Astrocyte of the cerebellum (primary cell): ENCODE measurements at regions not wholly inside any gene's neighbourhood (a gene's known extent, or its start where the extent isn't known, plus 50 kb on each side); places are given as distances from the start of the nearest gene placed in this dataset.

ENCODE experiments used
- DNase-seq: peaks from one replicate; pipeline ENCODE4 v3.0.0-alpha.2; 2011; ENCODE audit warnings: low read depth
- H3K4me3 ChIP-seq: 2 replicates; pipeline ENCODE4 v1.5.1; 2011; ENCODE audit warnings: mild to moderate bottlenecking, low read depth, low read length, moderate library complexity
- in situ Hi-C: cut with HindIII; loops from 2 replicates; pipeline ENCODE4 v1.10.0; 2017; ENCODE audit warnings: low sequenced_read_pairs
- TF ChIP-seq, protein P1 (sequence below): IDR thresholded peaks from 2 replicates; pipeline ENCODE4 v1.5.1; 2012; ENCODE audit warnings: low read length, low read depth, moderate library complexity, mild to moderate bottlenecking; ENCODE audit errors: missing control alignments

GRCh38 chr14:101276309-101277091 lies 284.8 kb upstream of the DIO3 start:
- H3K4me3 ChIP-seq, result no peak overlapping the region
- in situ Hi-C loops, result no loop called here
- no peak for DNase-seq
- TF ChIP-seq, protein P1, sequence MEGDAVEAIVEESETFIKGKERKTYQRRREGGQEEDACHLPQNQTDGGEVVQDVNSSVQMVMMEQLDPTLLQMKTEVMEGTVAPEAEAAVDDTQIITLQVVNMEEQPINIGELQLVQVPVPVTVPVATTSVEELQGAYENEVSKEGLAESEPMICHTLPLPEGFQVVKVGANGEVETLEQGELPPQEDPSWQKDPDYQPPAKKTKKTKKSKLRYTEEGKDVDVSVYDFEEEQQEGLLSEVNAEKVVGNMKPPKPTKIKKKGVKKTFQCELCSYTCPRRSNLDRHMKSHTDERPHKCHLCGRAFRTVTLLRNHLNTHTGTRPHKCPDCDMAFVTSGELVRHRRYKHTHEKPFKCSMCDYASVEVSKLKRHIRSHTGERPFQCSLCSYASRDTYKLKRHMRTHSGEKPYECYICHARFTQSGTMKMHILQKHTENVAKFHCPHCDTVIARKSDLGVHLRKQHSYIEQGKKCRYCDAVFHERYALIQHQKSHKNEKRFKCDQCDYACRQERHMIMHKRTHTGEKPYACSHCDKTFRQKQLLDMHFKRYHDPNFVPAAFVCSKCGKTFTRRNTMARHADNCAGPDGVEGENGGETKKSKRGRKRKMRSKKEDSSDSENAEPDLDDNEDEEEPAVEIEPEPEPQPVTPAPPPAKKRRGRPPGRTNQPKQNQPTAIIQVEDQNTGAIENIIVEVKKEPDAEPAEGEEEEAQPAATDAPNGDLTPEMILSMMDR, result no peak

DNA sequence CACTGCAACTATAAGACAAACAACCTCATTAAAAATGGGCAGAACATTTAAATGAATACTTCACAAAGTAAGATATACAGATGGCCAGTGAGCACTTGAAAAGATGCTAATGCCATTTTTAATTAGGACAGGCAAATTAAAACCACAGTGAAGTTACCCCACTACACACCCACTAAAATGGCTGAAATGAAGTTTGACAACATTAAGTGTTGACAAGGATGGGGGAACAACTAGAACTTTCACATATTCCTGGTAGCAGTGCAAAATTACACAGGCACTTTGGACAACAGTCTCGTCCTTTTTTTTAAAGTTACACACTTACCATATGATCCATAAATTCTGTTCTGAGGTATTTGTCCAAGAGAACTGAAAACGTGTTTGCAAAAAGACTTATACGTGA lies 278.9 kb upstream of the DIO3 start:
- DNase-seq, result no peak
- H3K4me3 ChIP-seq, result no peak overlapping the region
- in situ Hi-C loops, result no loop called here
- TF ChIP-seq, protein P1, result no peak

DNA sequence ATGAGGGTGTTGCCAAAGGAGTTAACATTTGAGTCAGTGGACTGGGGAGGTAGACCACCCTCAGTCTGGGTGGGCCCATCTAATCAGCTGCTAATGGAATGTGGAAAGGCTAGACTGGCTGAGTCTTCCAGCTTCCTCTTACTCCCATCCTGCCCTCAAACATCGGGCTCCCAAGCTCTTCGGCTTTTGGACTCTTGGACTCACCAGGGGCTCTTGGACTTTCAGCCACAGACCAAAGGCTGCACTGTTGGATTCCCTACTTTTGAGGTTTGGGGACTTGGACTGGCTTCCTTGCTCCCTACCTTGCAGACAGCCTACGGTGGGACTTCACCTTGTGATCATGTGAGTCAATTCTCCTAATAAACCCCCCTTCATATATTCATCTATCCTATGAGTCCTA lies 276.6 kb upstream of the DIO3 start:
- TF ChIP-seq, protein P1, result no peak
- H3K4me3 ChIP-seq, result no peak overlapping the region
- in situ Hi-C loops, result loop anchor here (5.0 kb wide), 1 partner anchor 68 kb away; no protein-coding TSS in a partner anchor
- DNase-seq, result no peak

DNA sequence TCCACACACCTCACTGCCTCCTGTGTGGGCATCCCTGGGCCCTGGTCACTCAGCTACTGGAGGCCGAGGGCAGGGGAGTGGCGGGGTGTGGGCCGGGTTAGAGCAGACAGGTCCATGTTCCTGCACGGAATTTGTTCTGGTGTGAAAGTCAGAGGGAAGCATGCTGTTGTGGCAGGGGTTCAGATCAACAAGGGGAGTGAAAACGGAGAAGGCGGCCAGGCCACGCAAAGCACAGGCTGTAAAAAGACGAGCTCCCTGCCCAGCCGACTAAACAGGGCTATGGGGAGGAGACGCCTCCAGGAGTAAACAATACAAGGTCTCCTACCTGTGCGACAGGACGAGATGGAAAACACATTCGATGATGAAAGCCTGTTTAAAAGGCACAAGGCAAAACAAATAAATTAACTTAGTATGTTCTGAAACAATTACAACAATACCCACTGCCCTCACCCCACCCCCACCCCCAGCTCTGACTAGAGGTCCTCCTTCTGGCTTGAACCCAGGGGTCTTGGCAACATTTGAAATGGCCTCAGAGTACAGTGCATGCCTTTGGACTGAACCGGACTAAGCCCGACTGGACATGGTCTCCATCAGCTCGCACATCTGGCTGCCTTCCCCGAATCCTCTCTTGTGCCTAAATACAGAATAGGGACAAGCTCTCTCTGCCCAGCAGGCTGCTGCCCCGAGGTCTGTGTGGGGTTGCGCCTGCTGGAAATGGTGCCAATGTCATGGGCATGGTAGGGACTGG lies 274.9 kb upstream of the DIO3 start:
- no peak overlapping the region for H3K4me3 ChIP-seq
- TF ChIP-seq, protein P1, result no peak
- no peak for DNase-seq
- in situ Hi-C loops, result loop anchor here (5.0 kb wide), 1 partner anchor 66 kb away; no protein-coding TSS in a partner anchor

- H3K4me3 ChIP-seq, result no peak overlapping the region
Observed at GRCh38 chr14:101288436-101289229, 272.7 kb upstream of the DIO3 start.

DNA sequence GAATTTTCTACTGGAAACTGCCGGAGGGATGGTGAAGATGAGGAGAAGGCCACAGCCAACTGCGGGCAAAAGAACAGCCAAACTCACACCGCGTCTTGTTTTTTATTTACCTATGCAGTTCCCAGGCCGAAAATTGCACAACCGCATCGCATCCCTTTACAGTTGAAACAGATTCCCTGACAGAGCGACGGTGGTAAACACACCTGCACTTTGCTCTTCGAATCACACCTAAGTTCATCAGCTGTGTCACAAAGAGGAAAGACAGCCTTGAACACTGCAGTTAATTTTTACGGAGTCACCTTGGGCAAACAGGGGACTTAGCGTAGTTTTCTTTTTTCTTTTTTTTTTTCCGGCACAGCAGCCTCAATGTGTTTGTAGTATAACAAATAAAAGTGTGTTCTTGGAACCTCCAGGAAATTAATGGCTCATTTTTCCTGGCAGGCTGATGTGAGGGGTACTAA lies 272.0 kb upstream of the DIO3 start:
- in situ Hi-C loops, result loop anchor here (5.0 kb wide), 1 partner anchor 63 kb away; no protein-coding TSS in a partner anchor
- no peak for DNase-seq
- TF ChIP-seq, protein P1, result no peak
- H3K4me3 ChIP-seq, result no peak overlapping the region

More at GRCh38 chr14:101288436-101289229, 272.7 kb upstream of the DIO3 start:
- in situ Hi-C loops, result loop anchor here (5.0 kb wide), 1 partner anchor 64 kb away; no protein-coding TSS in a partner anchor
- DNase-seq, result no peak
- TF ChIP-seq, protein P1, result no peak
